HCT116 (cell line): ENCODE measurements at regions not wholly inside any gene's neighbourhood (a gene's known extent, or its start where the extent isn't known, plus 50 kb on each side); places are given as distances from the start of the nearest gene placed in this dataset.

Experiments used
- ATAC-seq: fragments of 200-7000 bp; cut with Tn5 transposase; 2 replicates; pipeline ENCODE4 v1.9.1; 2020; ENCODE audit warnings: mild to moderate bottlenecking, moderate library complexity
- BruUV-seq: library from RNA; stranded (reverse); fragments of 400-500 nt; replicated peaks from 2 replicates; lab custom pipeline; 2021; lab: Mats Ljungman, UMichigan
- CTCF ChIA-PET: fragments of 300-600 bp; sonication (Branson Sonifier 250); formaldehyde crosslinking; loops from one replicate; lab custom pipeline; 2021; ENCODE audit warnings: antibody characterized with exemption; lab: Charles Lee
- POLR2A ChIA-PET: fragments of 300-600, 350-600 bp; sonication (Branson Sonifier 250); formaldehyde crosslinking; loops from one replicate; lab custom pipeline; 2021; ENCODE audit warnings: antibody characterized with exemption; lab: Charles Lee
- RAD21 ChIA-PET, 2 experiments: fragments of 300-600 bp; sonication (Branson Sonifier 250); formaldehyde crosslinking; loops; one replicate each; lab custom pipeline; 2023; ENCODE audit warnings: low total read pairs in 2 of 2; ENCODE audit not compliant: uncharacterized antibody in 2 of 2, unreplicated experiment in 2 of 2, low non-redundant PET in 1 of 2; lab: Charles Lee
- DNase-seq: peaks from one replicate; pipeline ENCODE4 v3.0.0-alpha.2; 2010; ENCODE audit warnings: low read depth, low spot score
- H2AFZ ChIP-seq: fragments of 200-600 bp; shearing (Covaris generic), sonication (generic); 2 replicates; pipeline ENCODE4 v1.6.1; 2017; ENCODE audit warnings: low read depth, mixed run types, mixed read lengths, antibody characterized with exemption, low read length; ENCODE audit not compliant: poor library complexity, severe bottlenecking
- H3K27ac ChIP-seq: 2 replicates; pipeline ENCODE4 v1.5.1; 2012; ENCODE audit warnings: low read depth, low read length
- H3K27me3 ChIP-seq: fragments of 200-600 bp; sonication (generic); 2 replicates; pipeline ENCODE4 v1.6.1; 2016; ENCODE audit warnings: mixed run types, low read length, mixed read lengths; ENCODE audit not compliant: insufficient read depth
- H3K36me3 ChIP-seq, 2 experiments: fragments of 200-500 bp in 1 of 2; fragments of 200-600 bp in 1 of 2; sonication (Bioruptor generic) in 1 of 2; sonication (generic) in 1 of 2; 2 replicates each; pipeline versions ENCODE4 v1.5.1 to v1.6.1; 2014 to 2016; ENCODE audit warnings: low read length in 2 of 2, inconsistent platforms in 1 of 2, mixed read lengths in 1 of 2, mixed run types in 1 of 2; ENCODE audit not compliant: insufficient read depth in 2 of 2, control insufficient read depth in 1 of 2
- H3K4me1 ChIP-seq, 2 experiments: fragments of 200-600 bp in 1 of 2; sonication (generic) in 1 of 2; 2 replicates each; pipeline versions ENCODE4 v1.5.1 to v1.6.1; 2012 to 2017; ENCODE audit warnings: low read length in 2 of 2, inconsistent platforms in 1 of 2, mild to moderate bottlenecking in 1 of 2, mixed read lengths in 1 of 2, mixed run types in 1 of 2, moderate library complexity in 1 of 2; ENCODE audit not compliant: insufficient read depth in 2 of 2, control insufficient read depth in 1 of 2
- H3K4me2 ChIP-seq: fragments of 200-600 bp; sonication (generic); 2 replicates; pipeline ENCODE4 v1.6.1; 2017; ENCODE audit warnings: mixed run types, low read length, mixed read lengths
- H3K4me3 ChIP-seq, 2 experiments: fragments of 200-600 bp in 1 of 2; sonication (generic) in 1 of 2; replicated peaks in 1 of 2; 2 replicates each; pipeline ENCODE4 v1.5.1; 2011 to 2016; ENCODE audit warnings: low read length in 2 of 2, control low read depth in 1 of 2, low read depth in 1 of 2, mild to moderate bottlenecking in 1 of 2, mixed read lengths in 1 of 2, mixed run types in 1 of 2
- H3K79me2 ChIP-seq: fragments of 200-600 bp; sonication (generic); 2 replicates; pipeline ENCODE4 v1.6.1; 2017; ENCODE audit warnings: mild to moderate bottlenecking, mixed run types, low read length, moderate library complexity, mixed read lengths; ENCODE audit not compliant: insufficient read depth
- H3K9ac ChIP-seq: fragments of 200-600 bp; sonication (generic); 2 replicates; pipeline ENCODE4 v1.6.1; 2016; ENCODE audit warnings: low read length, mixed read lengths
- H3K9me2 ChIP-seq: fragments of 200-600 bp; sonication (generic), shearing (Covaris generic); 2 replicates; pipeline ENCODE4 v1.6.1; 2017; ENCODE audit warnings: mixed run types, mild to moderate bottlenecking, moderate library complexity; ENCODE audit not compliant: insufficient read depth
- H3K9me3 ChIP-seq, 2 experiments: fragments of 200-500 bp in 1 of 2; fragments of 200-600 bp in 1 of 2; sonication (Bioruptor generic) in 1 of 2; sonication (generic) in 1 of 2; 2 replicates each; pipeline ENCODE4 v1.6.1; 2014 to 2017; ENCODE audit warnings: low read length in 2 of 2, mixed read lengths in 2 of 2, inconsistent platforms in 1 of 2, low read depth in 1 of 2, mild to moderate bottlenecking in 1 of 2, mixed run types in 1 of 2, moderate library complexity in 1 of 2; ENCODE audit not compliant: control insufficient read depth in 1 of 2, insufficient read depth in 1 of 2
- H4K20me1 ChIP-seq: fragments of 200-600 bp; sonication (generic), shearing (Covaris generic); 2 replicates; pipeline ENCODE4 v1.6.1; 2017; ENCODE audit warnings: mixed run types, mild to moderate bottlenecking, moderate library complexity; ENCODE audit not compliant: insufficient read depth
- CBX3 ChIP-seq: IDR thresholded peaks from 2 replicates; pipeline ENCODE4 v1.6.1; 2012; ENCODE audit warnings: low read depth
- CTCF ChIP-seq, 3 experiments: fragments of 200-600 bp in 1 of 3; sonication (generic) in 1 of 3; IDR thresholded peaks in 2 of 3; conservative IDR thresholded peaks in 1 of 3; 2 replicates each; pipeline ENCODE4 v1.5.1; 2012 to 2017; ENCODE audit warnings: low read depth in 2 of 3, low read length in 2 of 3, antibody characterized with exemption in 1 of 3, borderline replicate concordance in 1 of 3, control low read depth in 1 of 3, mild to moderate bottlenecking in 1 of 3, mixed read lengths in 1 of 3, mixed run types in 1 of 3, moderate library complexity in 1 of 3; ENCODE audit not compliant: insufficient read depth in 1 of 3
- EGR1 ChIP-seq: IDR thresholded peaks from 2 replicates; pipeline ENCODE4 v1.6.1; 2012; ENCODE audit warnings: low read depth
- EZH2 ChIP-seq: fragments of 200-600 bp; sonication (generic); IDR thresholded peaks from 2 replicates; pipeline ENCODE4 v1.6.1; 2017; ENCODE audit warnings: antibody characterized with exemption, mixed run types
- EZH2phosphoT487 ChIP-seq: fragments of 200-600 bp; IDR thresholded peaks from 2 replicates; pipeline ENCODE4 v1.6.1; 2018; ENCODE audit warnings: antibody characterized with exemption, borderline replicate concordance
- POLR2A ChIP-seq: IDR thresholded peaks from 2 replicates; pipeline ENCODE4 v1.7.0; 2011; ENCODE audit warnings: borderline replicate concordance; ENCODE audit not compliant: insufficient read depth, insufficient read length; ENCODE audit errors: extremely low read depth
- POLR2AphosphoS5 ChIP-seq: IDR thresholded peaks from 2 replicates; pipeline ENCODE4 v1.6.1; 2011; ENCODE audit warnings: mild to moderate bottlenecking, low read depth, low read length, moderate library complexity
- RAD21 ChIP-seq: IDR thresholded peaks from 2 replicates; pipeline ENCODE4 v1.6.1; 2012; ENCODE audit warnings: low read depth, mild to moderate bottlenecking
- SIN3A ChIP-seq: IDR thresholded peaks from 2 replicates; pipeline ENCODE4 v1.6.1; 2012; ENCODE audit warnings: low read depth
- YY1 ChIP-seq: IDR thresholded peaks from 2 replicates; pipeline ENCODE4 v1.6.1; 2011; ENCODE audit warnings: low read length, low read depth, moderate library complexity, mild to moderate bottlenecking; ENCODE audit not compliant: insufficient replicate concordance; ENCODE audit errors: extremely low read depth
- ZFX ChIP-seq: fragments of 450-650 bp; IDR thresholded peaks from 2 replicates; pipeline ENCODE4 v1.6.1; 2017
- ZNF274 ChIP-seq: fragments of 200-500 bp; sonication (Bioruptor generic); IDR thresholded peaks from 2 replicates; pipeline ENCODE4 v1.6.1; 2014; ENCODE audit warnings: mild to moderate bottlenecking, low read depth, low read length, inconsistent platforms
- intact Hi-C: fragments of 100-400 bp; cut with micrococcal nuclease; formaldehyde crosslinking; loops from 2 replicates; pipeline ENCODE4 v1.10.0; 2022

GRCh38 chr4:128355305-128355704 is 67.7 kb upstream of the PGRMC2 start:
- Histone ChIP-seq H4K20me1 (no peaks in the 10 kb centered on the region), H3K4me3 (no peak overlapping the region), H3K36me3 (no peaks in the 10 kb centered on the region), H3K9me3 (no peaks in the 10 kb centered on the region), H3K4me2 (peak overlapping the region; percentile 45), H3K79me2 (no peaks in the 10 kb centered on the region), H2AFZ (peak overlapping the region; percentile 37), H3K27ac (no peak overlapping the region), H3K9ac (no peak overlapping the region), H3K9me2 (no peaks in the 10 kb centered on the region), H3K27me3 (no peaks in the 10 kb centered on the region), H3K4me1 (peaks cover 6 to 20% of the 10 kb centered on the region in 2 experiments; a peak in 3 of 4 replicates)
- no TSS peak for BruUV-seq
- DNase-seq (no peak), ATAC-seq (0 out of 2 replicates have a peak, but pooled peaks have one; percentile 38)
- ChIA-PET CTCF (no interaction called here), POLR2A (no interaction called here), RAD21 (no interaction called here)
- TF ChIP-seq EGR1 (no peak), CBX3 (no peak), CTCF (IDR thresholded peaks at IDR 0.05 in 2 of 3, conservative IDR thresholded peaks at IDR 0.05 in 1 of 3; ENCODE audit: borderline replicate concordance in 1 of 3, insufficient read depth in 1 of 3, low read depth in 2 of 3, low read length in 2 of 3) (no peak), POLR2A (no peak), ZNF274 (no peak), YY1 (no peak), SIN3A (no peak), RAD21 (no peak), POLR2AphosphoS5 (no peak), ZFX (no peak), EZH2phosphoT487 (no peak), EZH2 (no peak)
- intact Hi-C loops = no loop called here
